NCI-H748 treated with DMSO at 0.1 percent for 48 hours (cell line): ENCODE measurements at regions not wholly inside any gene's neighbourhood (a gene's known extent, or its start where the extent isn't known, plus 50 kb on each side); places are given as distances from the start of the nearest gene placed in this dataset.

Experiments
- DNase-seq: peaks from one replicate; lab custom pipeline; 2025; lab: John Stamatoyannopoulos, UW

GRCh38 chr13:99911965-99912566 is 59.5 kb downstream of the ZIC5 start:
- peak; percentile 84 for DNase-seq

GRCh38 chr13:99911069-99911964 is 60.2 kb downstream of the ZIC5 start:
- peak; percentile 83 for DNase-seq

GRCh38 chr13:99909836-99910619 is 61.5 kb downstream of the ZIC5 start:
- no peak for DNase-seq

- no peak for DNase-seq
These were observed 62.3 kb downstream of the ZIC5 start for GRCh38 chr13:99909097-99909835.

- DNase-seq, result peak; percentile 76
These were observed 63.3 kb downstream of the ZIC5 start for GRCh38 chr13:99908140-99908803.

GRCh38 chr13:99907627-99908026 is 63.9 kb downstream of the ZIC5 start:
- no peak for DNase-seq

GRCh38 chr13:99907038-99907437 is 64.5 kb downstream of the ZIC5 start:
- no peak for DNase-seq

GRCh38 chr13:99905814-99906213 is 65.8 kb downstream of the ZIC5 start:
- no peak for DNase-seq

- no peak for DNase-seq
These were observed 66.3 kb downstream of the ZIC5 start for GRCh38 chr13:99905224-99905623.

- no peak for DNase-seq
These were observed 68.4 kb downstream of the ZIC5 start for GRCh38 chr13:99903140-99903539.

GRCh38 chr13:99902657-99903056 is 68.9 kb downstream of the ZIC5 start:
- no peak for DNase-seq

- no peak for DNase-seq
These were observed 70.6 kb downstream of the ZIC5 start for GRCh38 chr13:99900960-99901359.

GRCh38 chr13:99898421-99898820 is 73.1 kb downstream of the ZIC5 start:
- no peak for DNase-seq

- DNase-seq, result no peak
These were observed 74.5 kb downstream of the ZIC5 start for GRCh38 chr13:99897076-99897440.

- DNase-seq, result no peak
These were observed 75.0 kb downstream of the ZIC5 start for GRCh38 chr13:99896369-99897075.

- no peak for DNase-seq
These were observed 75.9 kb downstream of the ZIC5 start for GRCh38 chr13:99895444-99896368.

GRCh38 chr13:99894840-99895443 is 76.6 kb downstream of the ZIC5 start:
- DNase-seq, result no peak

- no peak for DNase-seq
These were observed 77.3 kb downstream of the ZIC5 start for GRCh38 chr13:99894105-99894839.

- DNase-seq, result no peak
These were observed 78.0 kb downstream of the ZIC5 start for GRCh38 chr13:99893567-99893966.
